IMR-90 (cell line): ENCODE measurements at regions not wholly inside any gene's neighbourhood (a gene's known extent, or its start where the extent isn't known, plus 50 kb on each side); places are given as distances from the start of the nearest gene placed in this dataset.

Experiments used
- BHLHE40 ChIP-seq: fragments of 150-350 bp; IDR thresholded peaks from 2 replicates; pipeline ENCODE4 v1.6.1; 2016; ENCODE audit warnings: mild to moderate bottlenecking, low read depth, low read length
- CEBPB ChIP-seq: IDR thresholded peaks from 2 replicates; pipeline ENCODE4 v1.6.1; 2012; ENCODE audit warnings: low read depth, low read length, improper control_type of control experiment
- MAZ ChIP-seq: IDR thresholded peaks from 2 replicates; pipeline ENCODE4 v1.6.1; 2012; ENCODE audit warnings: low read depth, mild to moderate bottlenecking, low read length, improper control_type of control experiment, moderate library complexity, borderline replicate concordance
- POLR2A ChIP-seq: IDR thresholded peaks from 2 replicates; pipeline ENCODE4 v1.6.1; 2012; ENCODE audit warnings: mild to moderate bottlenecking, low read depth, low read length
- RFX5 ChIP-seq: IDR thresholded peaks from 2 replicates; pipeline ENCODE4 v1.8.0; 2012; ENCODE audit warnings: low read depth, mild to moderate bottlenecking, low read length, moderate library complexity
- TF ChIP-seq, protein P1 (sequence below): conservative IDR thresholded peaks from 2 replicates; pipeline ENCODE4 v1.5.1; 2012; ENCODE audit warnings: mild to moderate bottlenecking, low read depth, low read length, improper control_type of control experiment

DNA sequence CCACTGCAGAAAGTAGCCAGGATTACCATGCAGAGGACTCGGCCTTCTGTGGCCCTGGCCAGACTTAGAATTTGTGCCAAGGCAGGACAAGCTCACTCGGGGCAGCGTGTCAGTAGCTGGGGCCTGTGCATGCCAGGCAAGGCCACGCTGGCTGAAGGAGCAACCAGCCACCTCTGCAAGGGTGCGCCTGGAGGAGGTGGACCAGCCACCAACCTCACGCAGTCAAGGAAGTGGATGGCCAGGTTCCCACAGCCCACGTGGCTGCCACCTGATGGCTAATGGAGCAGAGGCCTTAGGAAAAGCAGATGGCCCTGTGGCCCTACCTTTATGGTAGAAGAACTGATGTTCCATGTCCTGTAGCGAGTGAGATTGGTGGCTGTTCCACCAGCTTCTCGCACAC is 107.9 kb downstream of the CCDC74A start:
- TF ChIP-seq, protein P1, sequence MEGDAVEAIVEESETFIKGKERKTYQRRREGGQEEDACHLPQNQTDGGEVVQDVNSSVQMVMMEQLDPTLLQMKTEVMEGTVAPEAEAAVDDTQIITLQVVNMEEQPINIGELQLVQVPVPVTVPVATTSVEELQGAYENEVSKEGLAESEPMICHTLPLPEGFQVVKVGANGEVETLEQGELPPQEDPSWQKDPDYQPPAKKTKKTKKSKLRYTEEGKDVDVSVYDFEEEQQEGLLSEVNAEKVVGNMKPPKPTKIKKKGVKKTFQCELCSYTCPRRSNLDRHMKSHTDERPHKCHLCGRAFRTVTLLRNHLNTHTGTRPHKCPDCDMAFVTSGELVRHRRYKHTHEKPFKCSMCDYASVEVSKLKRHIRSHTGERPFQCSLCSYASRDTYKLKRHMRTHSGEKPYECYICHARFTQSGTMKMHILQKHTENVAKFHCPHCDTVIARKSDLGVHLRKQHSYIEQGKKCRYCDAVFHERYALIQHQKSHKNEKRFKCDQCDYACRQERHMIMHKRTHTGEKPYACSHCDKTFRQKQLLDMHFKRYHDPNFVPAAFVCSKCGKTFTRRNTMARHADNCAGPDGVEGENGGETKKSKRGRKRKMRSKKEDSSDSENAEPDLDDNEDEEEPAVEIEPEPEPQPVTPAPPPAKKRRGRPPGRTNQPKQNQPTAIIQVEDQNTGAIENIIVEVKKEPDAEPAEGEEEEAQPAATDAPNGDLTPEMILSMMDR = no peak
- TF ChIP-seq BHLHE40 (no peak), POLR2A (no peak), MAZ (no peak), RFX5 (no peak), CEBPB (no peak)
